HUDEP-2 (cell line): ENCODE measurements at regions not wholly inside any gene's neighbourhood (a gene's known extent, or its start where the extent isn't known, plus 50 kb on each side); places are given as distances from the start of the nearest gene placed in this dataset.

Experiments used
- DNase-seq, 76 experiments: peaks; one replicate each; lab custom pipeline; 2025; ENCODE audit not compliant: unreplicated experiment in 76 of 76; lab: John Stamatoyannopoulos, UW

DNA sequence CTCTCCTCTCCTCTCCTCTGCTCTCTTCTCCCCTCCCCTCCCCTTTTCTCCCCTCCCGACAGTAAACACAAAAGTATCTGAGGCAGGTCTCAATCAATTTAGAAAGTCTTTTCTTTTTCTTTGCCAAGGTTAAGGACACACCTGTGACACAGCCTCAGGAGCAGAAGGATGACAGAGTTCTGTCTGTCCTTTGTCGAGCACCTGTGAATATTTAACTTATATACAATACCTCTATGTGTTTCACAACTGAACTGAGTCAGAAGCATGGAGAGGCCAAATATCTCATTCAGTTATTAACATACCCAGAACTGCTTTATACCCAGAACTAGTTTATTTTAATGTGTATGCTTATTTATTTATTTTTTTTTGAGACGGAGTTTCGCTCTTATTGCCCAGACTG lies 81.1 kb upstream of the ROBO1 start:
- DNase-seq, result no peak

DNA sequence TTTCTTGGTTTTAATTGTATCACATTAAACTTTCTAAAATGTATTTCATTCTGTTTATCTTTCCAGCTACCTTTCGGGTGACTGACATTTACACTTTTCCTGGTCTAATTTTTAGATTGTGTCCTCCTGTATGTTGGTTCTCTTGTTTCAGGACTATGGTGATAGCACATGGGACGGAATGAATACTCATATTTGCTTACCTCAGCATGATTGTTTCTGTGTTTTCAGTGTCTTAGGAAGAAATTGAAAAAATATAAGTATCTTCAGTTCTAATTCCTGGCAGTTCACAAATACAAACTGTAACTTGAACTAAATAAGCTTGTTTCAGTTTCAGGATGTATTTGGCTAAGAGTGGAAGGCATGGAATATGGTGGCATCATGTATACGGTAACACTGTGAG lies 80.1 kb upstream of the ROBO1 start:
- no peak for DNase-seq

DNA sequence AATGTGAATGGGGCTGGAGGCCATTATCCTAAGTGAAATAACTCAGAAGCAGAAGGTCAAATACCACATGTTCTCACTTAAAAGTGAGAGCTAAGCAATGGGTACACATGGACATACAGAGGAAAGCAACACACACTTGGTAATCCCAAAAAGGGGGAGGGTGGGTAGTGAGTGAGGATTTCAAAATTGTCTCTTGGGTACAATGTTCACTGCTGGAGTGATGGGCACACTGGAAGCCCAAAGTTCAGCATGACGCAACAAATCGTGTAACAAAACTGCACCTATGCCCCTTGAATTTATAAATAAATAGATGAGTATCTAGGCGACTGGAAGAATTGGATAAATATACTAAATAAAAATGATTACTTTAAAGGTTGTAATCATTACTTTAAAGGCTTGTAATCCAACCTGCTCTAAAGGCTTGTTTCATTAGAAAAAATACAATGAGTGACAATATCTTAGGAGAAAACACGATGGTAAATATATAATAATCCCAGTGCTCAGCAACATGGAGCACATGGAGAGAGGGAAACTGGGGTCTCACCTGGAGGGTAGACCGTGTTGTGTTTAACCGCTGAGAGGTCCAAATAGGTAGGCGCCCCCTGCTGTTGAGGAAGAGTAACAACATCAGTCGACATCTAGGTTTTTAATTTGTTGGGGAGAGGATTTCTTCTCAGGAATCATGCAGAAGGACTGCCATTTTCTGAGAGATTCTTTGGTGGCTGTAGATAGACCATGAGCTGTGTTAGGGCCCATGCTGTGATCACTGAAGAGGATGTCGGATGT lies 78.5 kb upstream of the ROBO1 start:
- peak in 1 of 76 experiments; percentile 2 for DNase-seq

DNA sequence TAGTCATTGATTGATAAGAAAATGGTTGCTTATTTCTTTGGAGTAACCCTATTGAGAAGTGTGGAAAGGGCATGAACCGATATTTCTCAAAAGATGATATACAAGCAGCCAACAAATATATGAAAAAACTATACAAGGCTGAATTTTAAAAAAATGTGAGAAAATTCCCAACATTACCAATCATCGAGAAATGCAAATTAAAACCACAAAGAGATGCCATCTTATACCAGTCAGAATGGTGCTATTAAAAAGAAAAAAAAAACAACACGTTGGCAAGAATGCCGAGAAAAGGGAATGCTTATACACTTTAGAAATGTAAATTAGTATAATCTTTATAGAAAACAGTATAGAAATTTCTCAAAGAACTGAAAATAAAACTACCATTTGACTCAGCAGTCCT lies 77.7 kb upstream of the ROBO1 start:
- no peak for DNase-seq

DNA sequence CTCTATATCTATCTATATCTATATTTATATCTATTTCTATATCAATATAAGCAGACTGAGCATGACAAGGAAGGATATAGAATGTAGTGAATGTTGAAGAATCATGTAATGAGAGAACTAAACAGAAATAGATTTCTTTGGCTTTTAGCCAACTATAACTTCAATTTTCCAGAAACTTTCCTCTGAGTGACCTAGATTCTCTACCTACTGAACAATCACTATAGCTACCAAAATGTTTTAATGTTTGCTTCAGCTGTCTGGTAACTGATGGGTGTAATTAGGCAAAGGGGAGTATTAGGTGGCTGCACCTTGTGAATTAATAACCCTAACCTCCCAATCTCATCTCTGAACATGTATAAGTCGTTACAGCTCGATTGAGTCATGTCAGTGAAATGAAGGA lies 76.4 kb upstream of the ROBO1 start:
- no peak for DNase-seq

DNA sequence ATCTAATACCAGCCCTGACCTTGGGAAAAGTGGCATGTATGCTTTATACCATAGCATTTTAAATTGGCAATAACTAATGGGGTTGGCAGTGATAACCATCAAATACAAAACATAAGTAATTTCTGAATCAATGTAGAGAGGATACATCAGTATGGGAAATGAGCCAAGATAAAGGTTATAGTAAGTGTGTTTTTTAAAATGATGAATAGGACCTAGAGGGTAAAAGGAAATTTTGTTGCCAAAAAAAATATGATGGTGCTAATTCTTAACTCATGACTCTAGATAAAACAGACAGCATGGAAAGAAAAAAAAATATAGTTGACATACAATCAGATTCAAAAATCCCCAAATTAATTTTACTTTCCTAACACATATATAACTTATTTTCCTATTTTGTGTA lies 75.4 kb upstream of the ROBO1 start:
- no peak for DNase-seq

DNA sequence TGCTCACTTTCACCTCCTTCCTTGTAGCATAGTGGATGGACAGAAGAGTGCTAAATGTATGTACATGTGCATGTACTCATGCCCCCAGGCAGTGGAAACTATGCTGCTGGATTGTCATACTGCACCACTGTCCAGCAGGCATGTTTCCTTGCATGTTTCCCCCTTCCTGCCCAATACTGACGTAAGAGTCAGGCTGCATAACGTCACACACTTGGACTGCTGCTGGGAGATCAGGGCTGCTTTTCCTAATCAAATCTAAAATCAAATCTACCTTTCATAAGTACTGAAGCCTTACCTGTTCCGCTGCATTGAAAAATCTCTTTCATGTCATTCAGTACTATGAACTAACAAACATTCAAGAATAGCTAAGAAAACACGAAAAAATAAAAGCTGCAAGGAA lies 67.9 kb upstream of the ROBO1 start:
- no peak for DNase-seq

DNA sequence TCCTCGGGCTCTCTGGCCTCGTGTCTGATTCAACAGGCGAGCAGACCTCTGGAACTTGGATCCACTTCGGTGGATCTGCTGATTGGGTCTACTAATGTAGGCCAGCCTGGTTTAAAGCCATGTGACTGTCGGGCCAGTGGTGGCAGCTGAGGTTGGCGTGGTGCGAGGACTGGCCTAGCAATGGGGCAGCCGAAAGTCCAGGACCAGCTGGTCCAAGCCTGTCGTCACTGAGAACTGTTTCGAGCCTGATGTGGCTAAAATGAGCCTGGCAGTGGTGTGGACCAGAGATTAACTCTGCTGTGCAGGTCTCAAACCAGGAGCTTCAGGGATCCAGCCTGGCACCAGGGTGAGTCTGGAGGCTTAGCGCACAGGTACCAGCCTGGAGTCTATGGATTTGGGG lies 56.4 kb upstream of the ROBO1 start:
- no peak for DNase-seq

DNA sequence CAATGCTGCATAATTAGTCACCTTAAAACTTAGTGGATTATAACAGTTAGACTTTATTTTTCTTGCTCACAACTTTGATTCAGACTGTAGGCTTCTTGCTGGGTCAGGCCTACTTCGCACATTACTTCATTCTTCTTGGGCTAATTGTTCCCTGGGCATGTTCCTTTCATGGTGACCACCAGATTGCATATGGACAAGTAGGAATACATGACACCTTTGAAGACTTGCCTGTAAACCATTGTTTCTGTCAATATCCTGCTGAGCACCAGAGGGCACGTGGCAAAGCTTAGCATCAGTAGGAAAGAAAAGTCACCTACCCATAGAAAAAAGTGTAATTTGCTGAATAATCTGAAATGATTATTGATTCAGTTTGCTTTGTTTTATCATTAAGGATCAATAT lies 54.3 kb upstream of the ROBO1 start:
- no peak for DNase-seq

DNA sequence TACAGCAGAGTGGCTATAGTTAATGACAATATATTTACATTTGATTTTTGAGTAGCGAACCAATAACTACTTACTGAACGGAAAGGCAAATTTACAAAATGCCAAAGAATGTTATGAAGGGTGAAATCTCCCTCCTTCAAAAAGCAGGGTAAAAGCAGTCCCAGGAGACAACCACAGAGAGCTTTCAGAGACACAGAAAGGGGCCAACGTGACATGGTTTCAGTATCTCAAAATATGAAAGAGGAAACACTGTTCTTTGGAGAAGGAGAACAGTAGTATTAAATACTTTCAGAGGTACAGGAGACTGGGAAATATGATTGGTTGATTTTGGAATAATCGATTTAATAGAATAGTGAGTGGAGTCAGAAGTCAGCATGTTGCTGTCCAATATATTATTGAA lies 52.3 kb upstream of the ROBO1 start:
- DNase-seq, result no peak

DNA sequence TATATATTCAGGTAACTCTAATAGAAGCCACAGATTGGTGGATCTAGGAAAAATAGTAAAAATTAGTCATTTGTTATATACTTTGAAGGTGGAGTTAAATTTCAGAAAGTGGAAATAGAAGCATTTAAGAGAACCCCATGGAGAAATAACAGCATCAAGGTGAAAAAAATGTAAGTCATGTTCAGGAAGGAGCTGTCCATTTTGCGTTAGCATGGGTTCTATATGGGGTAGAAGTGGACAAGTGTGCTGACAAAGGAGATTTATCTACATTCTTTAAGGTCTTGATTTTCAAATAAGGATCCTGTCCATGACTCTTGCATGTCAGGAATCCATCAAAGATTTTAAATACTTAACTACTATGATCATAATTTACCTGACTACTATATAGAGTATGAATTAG lies 50.2 kb upstream of the ROBO1 start:
- DNase-seq, result no peak
